HepG2 (cell line): ENCODE measurements at regions not wholly inside any gene's neighbourhood (a gene's known extent, or its start where the extent isn't known, plus 50 kb on each side); places are given as distances from the start of the nearest gene placed in this dataset.
A peak's percentile ranks its signal among the peaks of the same experiment; 100 is the strongest.

Source experiments
- FOXA3 ChIP-seq: IDR thresholded peaks from 2 replicates; pipeline ENCODE4 v1.6.1; 2016; ENCODE audit warnings: missing genetic modification reagents, missing compliant biosample characterization
- GATAD1 ChIP-seq: IDR thresholded peaks from 2 replicates; pipeline ENCODE4 v1.6.1; 2016; ENCODE audit warnings: missing genetic modification reagents, missing compliant biosample characterization
- HOXD1 ChIP-seq: sonication (generic); formaldehyde crosslinking; IDR thresholded peaks from 2 replicates; pipeline ENCODE4 v1.5.0; 2020; ENCODE audit warnings: missing genetic modification reagents
- IRF2 ChIP-seq: IDR thresholded peaks from 2 replicates; pipeline ENCODE4 v1.6.1; 2018; ENCODE audit warnings: missing genetic modification reagents, missing compliant biosample characterization
- KDM2A ChIP-seq: sonication (generic); formaldehyde crosslinking; IDR thresholded peaks from 2 replicates; pipeline ENCODE4 v1.4.0; 2020; ENCODE audit warnings: low read depth, missing genetic modification reagents, borderline replicate concordance
- MAF1 ChIP-seq: sonication (generic); formaldehyde crosslinking; IDR thresholded peaks from 2 replicates; pipeline ENCODE4 v1.5.0; 2020; ENCODE audit warnings: missing genetic modification reagents, borderline replicate concordance
- MIER3 ChIP-seq: IDR thresholded peaks from 2 replicates; pipeline ENCODE4 v1.6.1; 2016; ENCODE audit warnings: missing compliant biosample characterization, borderline replicate concordance
- MXD4 ChIP-seq: IDR thresholded peaks from 2 replicates; pipeline ENCODE4 v1.6.1; 2016; ENCODE audit warnings: mild to moderate bottlenecking, missing biosample characterization, missing genetic modification reagents
- NBN ChIP-seq: fragments of 450-650 bp; conservative IDR thresholded peaks from 2 replicates; pipeline ENCODE4 v1.6.1; 2017
- NKX3-1 ChIP-seq: sonication (generic); formaldehyde crosslinking; IDR thresholded peaks from 2 replicates; pipeline ENCODE4 v1.5.0; 2020; ENCODE audit warnings: missing genetic modification reagents
- ONECUT2 ChIP-seq: sonication (generic); formaldehyde crosslinking; IDR thresholded peaks from 2 replicates; pipeline ENCODE4 v1.4.0; 2020; ENCODE audit warnings: missing genetic modification reagents
- PITX1 ChIP-seq: sonication (generic); formaldehyde crosslinking; IDR thresholded peaks from 2 replicates; pipeline ENCODE4 v1.5.1; 2020; ENCODE audit warnings: mild to moderate bottlenecking, missing genetic modification reagents
- RFXANK ChIP-seq: IDR thresholded peaks from 2 replicates; pipeline ENCODE4 v1.6.1; 2016
- RORA ChIP-seq: sonication (generic); formaldehyde crosslinking; IDR thresholded peaks from 2 replicates; pipeline ENCODE4 v1.5.0; 2020; ENCODE audit warnings: mild to moderate bottlenecking, missing genetic modification reagents, moderate library complexity
- SAP130 ChIP-seq: IDR thresholded peaks from 2 replicates; pipeline ENCODE4 v1.6.1; 2016; ENCODE audit warnings: low read depth
- SMAD3 ChIP-seq: sonication (generic); formaldehyde crosslinking; IDR thresholded peaks from 2 replicates; pipeline ENCODE4 v1.4.0; 2020; ENCODE audit warnings: missing genetic modification reagents
- SP140L ChIP-seq: sonication (generic); formaldehyde crosslinking; IDR thresholded peaks from 2 replicates; pipeline ENCODE4 v1.4.0; 2020; ENCODE audit warnings: missing genetic modification reagents, borderline replicate concordance
- TBX2 ChIP-seq: sonication (generic); formaldehyde crosslinking; IDR thresholded peaks from 2 replicates; pipeline ENCODE4 v1.5.0; 2020; ENCODE audit warnings: missing genetic modification reagents, mild to moderate bottlenecking, borderline replicate concordance
- TP53 ChIP-seq: sonication (generic); formaldehyde crosslinking; conservative IDR thresholded peaks from 2 replicates; pipeline ENCODE4 v1.4.0; 2020; ENCODE audit warnings: missing genetic modification reagents
- XBP1 ChIP-seq: sonication (generic); formaldehyde crosslinking; IDR thresholded peaks from 2 replicates; pipeline ENCODE4 v1.5.0; 2020; ENCODE audit warnings: missing genetic modification reagents
- ZFP36L2 ChIP-seq: sonication (generic); formaldehyde crosslinking; IDR thresholded peaks from 2 replicates; pipeline ENCODE4 v1.4.0; 2020; ENCODE audit warnings: missing genetic modification reagents
- ZFP37 ChIP-seq: sonication (generic); formaldehyde crosslinking; IDR thresholded peaks from 2 replicates; pipeline ENCODE4 v1.4.0; 2020; ENCODE audit warnings: missing genetic modification reagents, borderline replicate concordance
- ZNF331 ChIP-seq: sonication (generic); formaldehyde crosslinking; IDR thresholded peaks from 2 replicates; pipeline ENCODE4 v1.4.0; 2020; ENCODE audit warnings: missing genetic modification reagents
- ZNF382 ChIP-seq: sonication (generic); formaldehyde crosslinking; IDR thresholded peaks from 2 replicates; pipeline ENCODE4 v1.5.0; 2020; ENCODE audit warnings: missing genetic modification reagents, mild to moderate bottlenecking, borderline replicate concordance
- ZNF441 ChIP-seq: sonication (generic); formaldehyde crosslinking; IDR thresholded peaks from 2 replicates; pipeline ENCODE4 v1.7.0; 2021; ENCODE audit warnings: missing genetic modification reagents, borderline replicate concordance
- ZNF567 ChIP-seq: sonication (generic); formaldehyde crosslinking; IDR thresholded peaks from 2 replicates; pipeline ENCODE4 v1.8.1; 2023; ENCODE audit warnings: mild to moderate bottlenecking, missing genetic modification reagents, borderline replicate concordance
- ZNF768 ChIP-seq: sonication (generic); formaldehyde crosslinking; IDR thresholded peaks from 2 replicates; pipeline ENCODE4 v1.4.0; 2020; ENCODE audit warnings: missing genetic modification reagents
- ZSCAN12 ChIP-seq: sonication (generic); formaldehyde crosslinking; IDR thresholded peaks from 2 replicates; pipeline ENCODE4 v1.9.0; 2021; ENCODE audit warnings: mild to moderate bottlenecking, missing genetic modification reagents
- ZSCAN9 ChIP-seq: IDR thresholded peaks from 2 replicates; pipeline ENCODE4 v1.6.1; 2016; ENCODE audit warnings: borderline replicate concordance
- TF ChIP-seq, protein P1 (sequence below): IDR thresholded peaks from 2 replicates; pipeline ENCODE4 v1.6.1; 2016
- TF ChIP-seq, protein P2 (sequence below): IDR thresholded peaks from 2 replicates; pipeline ENCODE4 v1.6.1; 2018; ENCODE audit warnings: missing genetic modification reagents
- TF ChIP-seq, protein P3 (sequence below): sonication (generic); formaldehyde crosslinking; IDR thresholded peaks from 2 replicates; pipeline ENCODE4 v1.8.1; 2023; ENCODE audit warnings: missing genetic modification reagents, mild to moderate bottlenecking, borderline replicate concordance

DNA sequence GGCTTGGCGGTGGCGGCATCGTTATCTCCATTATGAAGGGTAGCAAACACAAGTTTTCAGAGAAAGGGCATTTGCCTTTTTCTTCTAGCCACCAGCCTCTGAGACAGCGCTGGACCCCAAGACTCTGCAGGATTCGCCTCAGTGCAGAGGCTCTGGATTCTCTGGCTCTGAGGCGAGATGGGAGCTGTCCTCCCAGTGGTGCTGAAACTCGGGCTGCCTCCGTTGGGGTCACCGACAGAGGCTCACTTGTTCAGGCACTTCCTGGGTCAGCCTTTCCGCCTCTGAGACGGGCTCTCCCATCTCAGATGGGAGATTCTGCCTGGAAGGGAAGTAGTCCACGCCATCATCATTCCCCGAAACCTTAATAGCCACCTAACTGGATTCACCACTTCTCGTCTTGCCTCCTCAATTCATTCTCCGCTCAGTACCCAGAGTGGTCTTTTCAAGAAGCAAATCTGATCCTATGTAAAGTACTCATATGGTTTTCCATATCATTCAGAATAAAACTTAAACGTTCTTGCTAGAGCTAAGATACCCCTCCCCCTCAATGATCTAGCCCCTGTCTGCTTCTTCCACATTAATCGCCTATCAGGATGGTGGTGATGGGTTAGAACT, 76.9 kb downstream of the RHCG start (continued):
- TF ChIP-seq MXD4 (CRISPR knock-in tag) (peak; percentile 30; the same call in 1 of the 2 replicates), TBX2 (CRISPR knock-in tag) (no peak), NKX3-1 (CRISPR knock-in tag) (peak; percentile 78; the same call in 1 of the 2 replicates), RORA (CRISPR knock-in tag) (no peak), FOXA3 (CRISPR knock-in tag) (0 out of 2 replicates have a peak, but pooled peaks have one; percentile 18), MIER3 (no peak), ZNF331 (CRISPR knock-in tag) (peak; percentile 54; the same call in 1 of the 2 replicates), ZSCAN9 (CRISPR knock-in tag) (peak; percentile 70; the same call in 1 of the 2 replicates), HOXD1 (CRISPR knock-in tag) (no peak; the same call in 1 of the 2 replicates), ZNF382 (CRISPR knock-in tag) (no peak), PITX1 (CRISPR knock-in tag) (no peak), GATAD1 (CRISPR knock-in tag) (0 out of 2 replicates have a peak, but pooled peaks have one; percentile 32), IRF2 (peak; percentile 54; the same call in 1 of the 2 replicates), XBP1 (0 out of 2 replicates have a peak, but pooled peaks have one; percentile 51), ZFP36L2 (CRISPR knock-in tag) (peak; percentile 78; the same call in 1 of the 2 replicates), ZNF567 (no peak), ZSCAN12 (0 out of 2 replicates have a peak, but pooled peaks have one; percentile 53), TP53 (CRISPR knock-in tag) (no peak), SMAD3 (CRISPR knock-in tag) (0 out of 2 replicates have a peak, but pooled peaks have one; percentile 56), NBN (no peak), SAP130 (peak; percentile 41; the same call in 1 of the 2 replicates), ONECUT2 (CRISPR knock-in tag) (0 out of 2 replicates have a peak, but pooled peaks have one; percentile 15), MAF1 (CRISPR knock-in tag) (no peak), ZNF768 (CRISPR knock-in tag) (peak; percentile 42; the same call in 1 of the 2 replicates), RFXANK (CRISPR knock-in tag) (no peak), KDM2A (CRISPR knock-in tag) (peak; percentile 35; the same call in 1 of the 2 replicates), ZFP37 (CRISPR knock-in tag) (peak; percentile 70; the same call in 1 of the 2 replicates), SP140L (peak; percentile 73; the same call in 1 of the 2 replicates), ZNF441 (CRISPR knock-in tag) (peak; percentile 33; the same call in 1 of the 2 replicates)
- TF ChIP-seq, protein P1, sequence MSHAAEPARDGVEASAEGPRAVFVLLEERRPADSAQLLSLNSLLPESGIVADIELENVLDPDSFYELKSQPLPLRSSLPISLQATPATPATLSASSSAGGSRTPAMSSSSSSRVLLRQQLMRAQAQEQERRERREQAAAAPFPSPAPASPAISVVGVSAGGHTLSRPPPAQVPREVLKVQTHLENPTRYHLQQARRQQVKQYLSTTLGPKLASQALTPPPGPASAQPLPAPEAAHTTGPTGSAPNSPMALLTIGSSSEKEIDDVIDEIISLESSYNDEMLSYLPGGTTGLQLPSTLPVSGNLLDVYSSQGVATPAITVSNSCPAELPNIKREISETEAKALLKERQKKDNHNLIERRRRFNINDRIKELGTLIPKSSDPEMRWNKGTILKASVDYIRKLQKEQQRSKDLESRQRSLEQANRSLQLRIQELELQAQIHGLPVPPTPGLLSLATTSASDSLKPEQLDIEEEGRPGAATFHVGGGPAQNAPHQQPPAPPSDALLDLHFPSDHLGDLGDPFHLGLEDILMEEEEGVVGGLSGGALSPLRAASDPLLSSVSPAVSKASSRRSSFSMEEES (CRISPR knock-in tag): peak; percentile 48; the same call in 1 of the 2 replicates
- TF ChIP-seq, protein P2, sequence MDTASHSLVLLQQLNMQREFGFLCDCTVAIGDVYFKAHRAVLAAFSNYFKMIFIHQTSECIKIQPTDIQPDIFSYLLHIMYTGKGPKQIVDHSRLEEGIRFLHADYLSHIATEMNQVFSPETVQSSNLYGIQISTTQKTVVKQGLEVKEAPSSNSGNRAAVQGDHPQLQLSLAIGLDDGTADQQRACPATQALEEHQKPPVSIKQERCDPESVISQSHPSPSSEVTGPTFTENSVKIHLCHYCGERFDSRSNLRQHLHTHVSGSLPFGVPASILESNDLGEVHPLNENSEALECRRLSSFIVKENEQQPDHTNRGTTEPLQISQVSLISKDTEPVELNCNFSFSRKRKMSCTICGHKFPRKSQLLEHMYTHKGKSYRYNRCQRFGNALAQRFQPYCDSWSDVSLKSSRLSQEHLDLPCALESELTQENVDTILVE (CRISPR knock-in tag): 0 out of 2 replicates have a peak, but pooled peaks have one; percentile 47
- TF ChIP-seq, protein P3, sequence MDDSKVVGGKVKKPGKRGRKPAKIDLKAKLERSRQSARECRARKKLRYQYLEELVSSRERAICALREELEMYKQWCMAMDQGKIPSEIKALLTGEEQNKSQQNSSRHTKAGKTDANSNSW (CRISPR knock-in tag): no peak
